Fibroblast of the aortic adventitia (primary cell): ENCODE measurements at regions not wholly inside any gene's neighbourhood (a gene's known extent, or its start where the extent isn't known, plus 50 kb on each side); places are given as distances from the start of the nearest gene placed in this dataset.

Experiments used
- DNase-seq: peaks from one replicate; pipeline ENCODE4 v3.0.0-alpha.2; 2010; ENCODE audit warnings: low read depth
- H3K4me3 ChIP-seq: 2 replicates; pipeline ENCODE4 v1.5.1; 2011; ENCODE audit warnings: low read depth, mild to moderate bottlenecking, control low read depth, low read length, moderate library complexity
- TF ChIP-seq, protein P1 (sequence below): IDR thresholded peaks from 2 replicates; pipeline ENCODE4 v1.5.1; 2011; ENCODE audit warnings: mild to moderate bottlenecking, low read length, control low read depth, inconsistent platforms; ENCODE audit not compliant: insufficient read depth

DNA sequence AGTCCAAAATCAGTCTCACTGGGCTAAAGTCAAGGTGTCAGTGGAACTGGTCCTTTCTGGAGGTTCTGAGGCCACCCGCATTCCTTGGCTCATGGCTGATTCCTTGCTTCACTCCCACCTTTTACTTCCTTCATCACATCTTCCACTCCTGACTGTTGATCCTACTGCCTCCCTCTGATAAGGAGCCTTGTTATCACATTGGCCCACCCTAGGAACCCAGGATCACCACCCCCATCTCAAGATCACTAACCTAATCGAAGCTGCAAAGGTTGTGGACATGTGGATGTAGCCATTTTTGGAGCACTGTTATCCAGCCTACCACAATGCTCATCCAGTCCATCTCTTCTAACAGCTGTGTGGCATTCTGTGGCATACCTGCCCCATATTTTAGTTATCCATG is 87.2 kb downstream of the TNFAIP3 start:
- DNase-seq = no peak

DNA sequence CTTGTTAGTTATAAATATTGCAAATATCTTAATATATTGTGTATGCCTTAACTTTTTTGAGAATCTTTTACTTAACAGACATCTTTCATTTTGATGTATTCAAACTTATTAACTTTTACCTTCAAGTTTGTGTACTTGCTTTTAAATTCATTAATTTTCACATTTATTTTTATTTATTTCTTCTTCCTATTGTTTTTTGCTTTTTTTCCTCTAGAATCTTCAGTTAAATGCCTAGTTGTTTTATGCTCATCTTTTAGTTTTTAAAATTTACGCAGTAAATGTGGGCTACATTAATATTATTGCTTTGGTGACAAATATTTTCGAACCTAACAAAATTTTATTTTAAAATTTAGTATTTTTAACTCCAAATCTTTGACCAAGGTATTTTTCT is 89.0 kb downstream of the TNFAIP3 start:
- H3K4me3 ChIP-seq = no peak overlapping the region
- TF ChIP-seq, protein P1, sequence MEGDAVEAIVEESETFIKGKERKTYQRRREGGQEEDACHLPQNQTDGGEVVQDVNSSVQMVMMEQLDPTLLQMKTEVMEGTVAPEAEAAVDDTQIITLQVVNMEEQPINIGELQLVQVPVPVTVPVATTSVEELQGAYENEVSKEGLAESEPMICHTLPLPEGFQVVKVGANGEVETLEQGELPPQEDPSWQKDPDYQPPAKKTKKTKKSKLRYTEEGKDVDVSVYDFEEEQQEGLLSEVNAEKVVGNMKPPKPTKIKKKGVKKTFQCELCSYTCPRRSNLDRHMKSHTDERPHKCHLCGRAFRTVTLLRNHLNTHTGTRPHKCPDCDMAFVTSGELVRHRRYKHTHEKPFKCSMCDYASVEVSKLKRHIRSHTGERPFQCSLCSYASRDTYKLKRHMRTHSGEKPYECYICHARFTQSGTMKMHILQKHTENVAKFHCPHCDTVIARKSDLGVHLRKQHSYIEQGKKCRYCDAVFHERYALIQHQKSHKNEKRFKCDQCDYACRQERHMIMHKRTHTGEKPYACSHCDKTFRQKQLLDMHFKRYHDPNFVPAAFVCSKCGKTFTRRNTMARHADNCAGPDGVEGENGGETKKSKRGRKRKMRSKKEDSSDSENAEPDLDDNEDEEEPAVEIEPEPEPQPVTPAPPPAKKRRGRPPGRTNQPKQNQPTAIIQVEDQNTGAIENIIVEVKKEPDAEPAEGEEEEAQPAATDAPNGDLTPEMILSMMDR = no peak
- no peak for DNase-seq

More for the DNA sequence above, 87.2 kb downstream of the TNFAIP3 start:
- TF ChIP-seq, protein P1 = no peak
- H3K4me3 ChIP-seq = no peak overlapping the region

DNA sequence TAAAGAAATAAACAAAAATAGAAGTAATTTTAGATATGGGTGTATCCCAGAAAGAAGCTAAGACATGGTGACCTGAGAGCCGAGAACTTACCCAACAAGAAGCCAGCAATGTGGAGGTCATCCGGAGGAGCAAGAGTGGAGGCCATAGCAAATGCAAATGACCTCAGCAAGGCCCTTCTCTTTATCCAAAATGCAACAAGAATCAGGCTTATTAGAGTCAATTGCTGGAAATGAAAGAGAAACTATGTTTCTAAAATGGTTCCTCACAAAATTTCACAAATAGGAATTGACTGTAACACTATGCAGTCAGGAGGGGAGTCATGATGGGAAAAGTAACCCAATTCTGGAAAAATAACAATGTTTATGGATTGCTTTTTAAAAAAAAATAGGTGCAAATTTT is 90.4 kb downstream of the TNFAIP3 start:
- TF ChIP-seq, protein P1 = no peak
- no peak for DNase-seq
- no peak overlapping the region for H3K4me3 ChIP-seq

DNA sequence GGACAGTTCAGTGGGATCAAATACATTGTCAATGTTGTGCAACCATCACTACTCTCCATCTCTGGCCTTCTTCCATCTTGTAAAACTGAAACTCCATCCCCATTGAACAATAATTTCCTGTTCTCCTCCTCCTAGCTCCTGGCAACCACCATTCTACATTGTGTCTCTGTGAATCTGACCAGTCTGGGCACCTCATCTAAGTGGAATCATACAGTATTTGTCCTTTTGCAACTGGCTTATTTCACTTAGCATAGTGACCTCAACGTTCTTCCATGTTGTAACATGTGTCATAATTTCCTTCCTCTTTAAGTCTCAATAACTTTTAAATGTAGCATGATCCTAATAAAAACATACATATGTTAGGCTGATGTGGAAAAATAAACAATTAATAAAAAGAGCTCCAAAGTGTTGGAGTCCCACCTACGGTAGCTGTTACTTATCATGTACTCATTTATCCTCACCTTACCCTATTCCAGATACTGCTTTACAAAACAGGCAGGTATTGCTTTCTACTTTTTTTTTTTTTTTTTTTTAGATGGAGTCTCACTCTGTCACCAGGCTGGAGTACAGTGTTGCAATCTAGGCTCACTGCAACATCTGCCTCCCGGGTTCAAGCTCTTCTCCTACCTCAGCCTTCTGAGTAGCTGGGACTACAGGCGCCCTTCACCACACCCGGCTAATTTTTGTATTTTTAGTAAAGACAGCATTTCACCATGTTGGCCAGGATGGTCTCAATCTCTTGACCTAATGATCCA is 91.9 kb downstream of the TNFAIP3 start:
- no peak overlapping the region for H3K4me3 ChIP-seq
- DNase-seq = peak; percentile 70
- TF ChIP-seq, protein P1 = no peak

DNA sequence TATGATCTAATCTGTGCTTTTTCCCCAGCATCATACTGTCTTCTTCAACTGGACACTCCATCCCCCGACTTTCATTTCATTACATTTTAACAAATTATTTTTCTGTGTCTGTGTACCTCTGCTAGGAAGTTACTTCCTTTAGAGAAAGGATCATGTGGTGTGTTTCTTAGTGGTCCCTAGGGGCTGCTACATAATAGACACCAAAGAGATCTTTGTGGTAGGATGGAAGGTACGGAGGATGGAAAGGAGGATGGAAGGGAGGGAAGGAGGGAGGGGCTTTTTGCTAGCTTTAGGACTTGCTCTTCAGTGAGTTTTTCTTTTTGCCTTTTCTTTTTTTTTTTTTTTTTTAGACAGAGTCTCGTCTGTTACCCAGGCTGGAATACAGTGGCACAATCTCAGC is 95.7 kb downstream of the TNFAIP3 start:
- TF ChIP-seq, protein P1 = no peak
- DNase-seq = no peak
- H3K4me3 ChIP-seq = no peak overlapping the region

DNA sequence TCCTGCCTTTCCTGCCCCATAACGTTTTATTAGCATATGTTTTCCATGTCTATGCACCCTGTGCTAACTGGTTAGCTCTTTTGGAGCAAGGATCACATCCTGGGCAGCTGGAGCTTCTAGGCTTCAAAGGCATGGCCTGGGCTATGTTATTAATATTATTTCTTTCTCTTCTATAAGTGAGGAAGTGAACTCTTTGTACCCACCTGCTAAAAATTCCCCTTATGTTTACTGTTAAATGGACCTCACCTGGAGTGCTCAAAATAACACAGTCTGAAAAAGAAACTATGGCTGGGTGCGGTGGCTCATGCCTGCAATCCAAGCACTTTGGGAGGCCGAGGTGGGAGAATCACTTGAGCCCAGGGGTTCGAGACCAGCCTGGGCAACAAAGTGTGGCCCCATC is 97.8 kb downstream of the TNFAIP3 start:
- TF ChIP-seq, protein P1 = no peak
- H3K4me3 ChIP-seq = no peak overlapping the region
- no peak for DNase-seq
